Glutamatergic neuron (in vitro differentiated cells): ENCODE measurements at regions not wholly inside any gene's neighbourhood (a gene's known extent, or its start where the extent isn't known, plus 50 kb on each side); places are given as distances from the start of the nearest gene placed in this dataset.

Experiments used
- DNase-seq: peaks from one replicate; pipeline ENCODE4 v3.0.0; 2022
- H3K27ac Mint-ChIP-seq: one replicate; pipeline ENCODE4 v1.8.0; 2020; ENCODE audit warnings: mild to moderate bottlenecking, mixed read lengths, inconsistent platforms; ENCODE audit not compliant: unreplicated experiment
- H3K27me3 Mint-ChIP-seq: one replicate; pipeline ENCODE4 v1.8.0; 2020; ENCODE audit warnings: mild to moderate bottlenecking, moderate library complexity, mixed read lengths, inconsistent platforms; ENCODE audit not compliant: unreplicated experiment
- H3K36me3 Mint-ChIP-seq: one replicate; pipeline ENCODE4 v1.8.0; 2020; ENCODE audit warnings: mild to moderate bottlenecking, mixed read lengths, inconsistent platforms; ENCODE audit not compliant: unreplicated experiment
- H3K4me1 Mint-ChIP-seq: one replicate; pipeline ENCODE4 v1.8.0; 2020; ENCODE audit warnings: mild to moderate bottlenecking, low read depth, mixed read lengths, inconsistent platforms; ENCODE audit not compliant: unreplicated experiment
- H3K4me3 Mint-ChIP-seq: one replicate; pipeline ENCODE4 v1.8.0; 2020; ENCODE audit warnings: mild to moderate bottlenecking, mixed read lengths, inconsistent platforms; ENCODE audit not compliant: unreplicated experiment
- H3K9me3 Mint-ChIP-seq: one replicate; pipeline ENCODE4 v1.8.0; 2020; ENCODE audit warnings: mild to moderate bottlenecking, moderate library complexity, mixed read lengths, inconsistent platforms; ENCODE audit not compliant: unreplicated experiment
- TF ChIP-seq, protein P1 (sequence below): fragments of 200-600 bp; sonication (generic); IDR thresholded peaks from one replicate; pipeline ENCODE4 v1.5.0; 2021; ENCODE audit not compliant: partially characterized antibody, unreplicated experiment

DNA sequence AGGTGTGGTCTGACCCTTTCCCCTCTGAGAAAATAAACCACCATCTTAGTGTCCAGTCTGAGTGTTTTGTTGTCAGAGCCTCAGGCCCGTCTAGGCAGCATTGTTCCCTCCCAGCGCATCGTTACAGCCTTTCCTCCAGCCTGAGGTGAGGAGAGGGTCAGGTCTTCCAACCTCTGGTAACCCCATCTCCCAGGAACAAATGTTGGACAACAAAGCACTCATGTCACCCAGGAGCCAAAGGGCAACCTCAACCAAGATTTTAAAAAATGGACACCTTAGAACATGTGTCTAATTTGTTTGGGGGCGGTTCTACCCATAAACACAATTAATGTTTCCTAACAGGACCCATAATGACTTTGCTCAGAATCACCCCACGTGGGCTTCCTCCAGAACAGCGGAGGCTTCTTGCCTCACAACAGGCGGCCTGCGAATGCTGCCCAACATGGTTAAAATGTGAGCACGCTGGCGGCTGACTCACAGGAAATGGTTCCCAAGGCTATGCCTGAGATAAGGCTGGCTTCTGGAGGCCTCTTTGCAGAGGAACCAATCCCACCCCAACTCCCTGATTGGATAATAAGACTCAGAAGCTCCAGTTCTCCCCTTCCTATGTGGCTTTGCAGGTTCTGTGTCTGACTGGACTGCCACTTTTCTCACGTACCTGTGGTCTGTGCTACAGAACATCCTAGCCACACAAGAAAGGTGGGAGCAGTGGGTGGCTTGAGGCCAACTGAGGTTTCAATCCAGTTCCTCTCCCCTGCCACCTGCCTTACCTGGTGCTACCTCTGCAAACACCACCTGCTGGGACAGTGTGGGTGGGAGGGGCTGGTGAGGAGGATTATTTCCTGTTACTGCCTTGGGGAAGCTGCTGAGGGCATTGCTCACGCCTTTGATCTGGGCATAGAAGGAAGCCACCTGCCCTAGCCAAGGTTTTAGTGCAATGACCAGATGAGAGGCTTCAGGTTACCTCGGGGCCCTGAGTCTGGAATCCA lies 108.8 kb downstream of the B3GNT2 start:
- Mint-ChIP-seq H3K4me1 (peaks cover 3% of the 10 kb centered on the region), H3K27ac (no peak overlapping the region), H3K9me3 (peaks cover 5% of the 10 kb centered on the region), H3K4me3 (no peak overlapping the region), H3K27me3 (no peaks in the 10 kb centered on the region), H3K36me3 (no peaks in the 10 kb centered on the region)
- TF ChIP-seq, protein P1, sequence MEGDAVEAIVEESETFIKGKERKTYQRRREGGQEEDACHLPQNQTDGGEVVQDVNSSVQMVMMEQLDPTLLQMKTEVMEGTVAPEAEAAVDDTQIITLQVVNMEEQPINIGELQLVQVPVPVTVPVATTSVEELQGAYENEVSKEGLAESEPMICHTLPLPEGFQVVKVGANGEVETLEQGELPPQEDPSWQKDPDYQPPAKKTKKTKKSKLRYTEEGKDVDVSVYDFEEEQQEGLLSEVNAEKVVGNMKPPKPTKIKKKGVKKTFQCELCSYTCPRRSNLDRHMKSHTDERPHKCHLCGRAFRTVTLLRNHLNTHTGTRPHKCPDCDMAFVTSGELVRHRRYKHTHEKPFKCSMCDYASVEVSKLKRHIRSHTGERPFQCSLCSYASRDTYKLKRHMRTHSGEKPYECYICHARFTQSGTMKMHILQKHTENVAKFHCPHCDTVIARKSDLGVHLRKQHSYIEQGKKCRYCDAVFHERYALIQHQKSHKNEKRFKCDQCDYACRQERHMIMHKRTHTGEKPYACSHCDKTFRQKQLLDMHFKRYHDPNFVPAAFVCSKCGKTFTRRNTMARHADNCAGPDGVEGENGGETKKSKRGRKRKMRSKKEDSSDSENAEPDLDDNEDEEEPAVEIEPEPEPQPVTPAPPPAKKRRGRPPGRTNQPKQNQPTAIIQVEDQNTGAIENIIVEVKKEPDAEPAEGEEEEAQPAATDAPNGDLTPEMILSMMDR: no peak
- no peak for DNase-seq

DNA sequence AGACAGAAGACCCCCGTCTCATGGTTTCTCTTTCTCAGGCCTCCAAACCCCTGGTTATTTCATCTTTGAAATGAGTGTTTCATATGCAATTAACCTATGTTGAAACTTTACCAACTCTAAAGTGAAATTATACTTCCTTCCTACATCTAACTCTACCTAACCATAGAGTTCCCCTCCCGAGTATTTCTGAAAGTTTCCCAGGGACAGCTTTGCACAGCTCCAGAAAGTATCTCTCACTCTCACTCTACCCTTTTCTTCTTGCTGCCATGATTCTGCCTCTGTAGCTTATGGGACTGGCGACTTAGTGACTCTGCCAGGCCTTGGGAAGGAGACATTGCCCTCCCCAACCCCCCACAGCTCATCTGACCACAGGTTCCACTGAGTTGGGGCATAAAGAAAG lies 107.9 kb downstream of the B3GNT2 start:
- DNase-seq: no peak
- TF ChIP-seq, protein P1: no peak
- Mint-ChIP-seq H3K27me3 (no peaks in the 10 kb centered on the region), H3K4me3 (no peak overlapping the region), H3K4me1 (peaks cover 3% of the 10 kb centered on the region), H3K27ac (no peak overlapping the region), H3K36me3 (no peaks in the 10 kb centered on the region), H3K9me3 (peaks cover 5% of the 10 kb centered on the region)

DNA sequence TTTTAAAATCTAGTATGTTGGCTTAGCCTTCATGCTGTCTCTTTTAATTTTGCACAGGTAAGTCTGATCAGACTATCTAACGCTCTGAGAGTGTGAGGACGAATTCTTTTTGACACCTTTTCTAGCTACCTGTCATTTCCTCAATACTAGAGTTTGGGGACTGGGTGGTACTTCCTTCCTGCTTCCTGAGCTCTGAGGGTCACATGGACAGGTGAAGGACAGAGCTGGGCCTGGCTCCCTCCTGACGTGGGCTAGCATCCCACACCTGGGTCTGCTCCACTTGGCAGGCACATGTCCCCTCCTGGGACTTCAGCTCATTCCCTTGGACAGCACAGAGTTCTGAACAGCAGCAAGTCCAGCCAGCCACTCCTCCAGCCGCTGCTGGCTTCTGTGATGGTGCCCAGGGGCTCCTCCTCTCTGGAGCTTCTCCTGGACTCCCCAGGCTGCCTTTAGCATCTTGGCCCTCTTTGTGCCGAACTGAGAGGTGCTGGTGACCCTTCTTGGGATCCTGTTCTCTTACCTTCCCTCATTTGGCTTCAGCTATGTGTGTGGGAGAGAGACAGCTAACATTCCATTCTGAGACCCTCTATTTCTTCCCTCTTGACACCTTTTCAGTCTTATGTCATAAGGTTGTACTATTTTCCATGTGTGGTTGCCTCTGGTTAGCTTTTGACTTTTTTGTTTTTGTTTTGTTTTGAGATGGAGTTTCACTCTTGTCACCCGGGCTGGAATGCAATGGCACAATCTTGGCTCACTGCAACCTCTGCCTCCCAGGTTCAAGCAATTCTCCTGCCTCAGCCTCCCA lies 106.9 kb downstream of the B3GNT2 start:
- peaks cover 5% of the 10 kb centered on the region for H3K9me3 Mint-ChIP-seq
- peaks cover under 1% of the 10 kb centered on the region for H3K27me3 Mint-ChIP-seq
- no peak for DNase-seq
- no peaks in the 10 kb centered on the region for H3K36me3 Mint-ChIP-seq
- peaks cover 3% of the 10 kb centered on the region for H3K4me1 Mint-ChIP-seq
- TF ChIP-seq, protein P1: no peak
- no peak overlapping the region for H3K4me3 Mint-ChIP-seq
- H3K27ac Mint-ChIP-seq: no peak overlapping the region

DNA sequence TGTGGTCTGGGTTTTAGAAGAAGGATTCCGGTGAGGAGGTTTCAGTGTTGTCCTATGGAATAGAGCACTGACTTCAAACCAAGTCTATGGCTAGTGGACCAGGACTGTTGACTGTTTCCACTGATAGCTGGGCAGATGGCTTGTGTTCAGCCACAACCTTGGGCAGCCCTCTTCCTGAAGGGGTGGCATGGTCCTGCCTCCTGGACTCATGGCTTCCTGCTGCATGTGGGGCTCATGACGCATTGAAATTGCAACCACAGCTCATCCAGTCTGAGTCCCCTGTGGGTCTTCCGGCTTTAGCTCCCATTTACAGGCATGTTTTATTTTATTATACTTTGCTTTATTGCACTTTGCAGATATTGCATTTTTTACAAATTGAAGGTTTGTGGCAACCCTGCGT lies 105.0 kb downstream of the B3GNT2 start:
- DNase-seq: no peak
- H3K27ac Mint-ChIP-seq: no peak overlapping the region
- TF ChIP-seq, protein P1: no peak
- H3K4me1 Mint-ChIP-seq: no peaks in the 10 kb centered on the region
- H3K9me3 Mint-ChIP-seq: peaks cover 1% of the 10 kb centered on the region
- H3K4me3 Mint-ChIP-seq: no peak overlapping the region
- H3K36me3 Mint-ChIP-seq: no peaks in the 10 kb centered on the region
- peaks cover 4% of the 10 kb centered on the region for H3K27me3 Mint-ChIP-seq
